ENCODE measurements at regions not wholly inside any gene's neighbourhood (a gene's known extent, or its start where the extent isn't known, plus 50 kb on each side); places are given as distances from the start of the nearest gene placed in this dataset.

GRCh38 chr3:178393824-178394223 is 142.4 kb upstream of the KCNMB2 start:
- no peak for DNase-seq (ENCODE audit: low read depth in 2 of 3, low spot score in 2 of 3)

GRCh38 chr3:178396318-178396717 is 139.9 kb upstream of the KCNMB2 start:
- no peak for DNase-seq (ENCODE audit: low read depth in 2 of 3, low spot score in 2 of 3)

GRCh38 chr3:178397202-178397601 is 139.0 kb upstream of the KCNMB2 start:
- no peak for DNase-seq (ENCODE audit: low read depth in 2 of 3, low spot score in 2 of 3)

GRCh38 chr3:178397836-178398235 is 138.4 kb upstream of the KCNMB2 start:
- no peak for DNase-seq (ENCODE audit: low read depth in 2 of 3, low spot score in 2 of 3)

GRCh38 chr3:178404961-178405360 is 131.3 kb upstream of the KCNMB2 start:
- DNase-seq (ENCODE audit: low read depth in 2 of 3, low spot score in 2 of 3): no peak

- DNase-seq (ENCODE audit: low read depth in 2 of 3, low spot score in 2 of 3): no peak
Measured at GRCh38 chr3:178405531-178405930, 130.7 kb upstream of the KCNMB2 start.

GRCh38 chr3:178406206-178406605 is 130.0 kb upstream of the KCNMB2 start:
- DNase-seq (ENCODE audit: low read depth in 2 of 3, low spot score in 2 of 3): no peak

- no peak for DNase-seq (ENCODE audit: low read depth in 2 of 3, low spot score in 2 of 3)
Measured at GRCh38 chr3:178415384-178415783, 120.9 kb upstream of the KCNMB2 start.

GRCh38 chr3:178417736-178418135 is 118.5 kb upstream of the KCNMB2 start:
- no peak for DNase-seq (ENCODE audit: low read depth in 2 of 3, low spot score in 2 of 3)

GRCh38 chr3:178419071-178419470 is 117.2 kb upstream of the KCNMB2 start:
- DNase-seq (ENCODE audit: low read depth in 2 of 3, low spot score in 2 of 3): no peak

- no peak for DNase-seq (ENCODE audit: low read depth in 2 of 3, low spot score in 2 of 3)
Measured at GRCh38 chr3:178420033-178420432, 116.2 kb upstream of the KCNMB2 start.

GRCh38 chr3:178421069-178421468 is 115.2 kb upstream of the KCNMB2 start:
- DNase-seq (ENCODE audit: low read depth in 2 of 3, low spot score in 2 of 3): no peak

- no peak for DNase-seq (ENCODE audit: low read depth in 2 of 3, low spot score in 2 of 3)
Measured at GRCh38 chr3:178422406-178422805, 113.8 kb upstream of the KCNMB2 start.

GRCh38 chr3:178428037-178428436 is 108.2 kb upstream of the KCNMB2 start:
- DNase-seq (ENCODE audit: low read depth in 2 of 3, low spot score in 2 of 3): no peak

GRCh38 chr3:178434206-178434805 is 101.9 kb upstream of the KCNMB2 start:
- no peak for DNase-seq (ENCODE audit: low read depth in 2 of 3, low spot score in 2 of 3)

GRCh38 chr3:178435575-178435974 is 100.7 kb upstream of the KCNMB2 start:
- DNase-seq (ENCODE audit: low read depth in 2 of 3, low spot score in 2 of 3): no peak

GRCh38 chr3:178436773-178437172 is 99.5 kb upstream of the KCNMB2 start:
- no peak for DNase-seq (ENCODE audit: low read depth in 2 of 3, low spot score in 2 of 3)

GRCh38 chr3:178437236-178437635 is 99.0 kb upstream of the KCNMB2 start:
- DNase-seq (ENCODE audit: low read depth in 2 of 3, low spot score in 2 of 3): no peak

- no peak for DNase-seq (ENCODE audit: low read depth in 2 of 3, low spot score in 2 of 3)
Measured at GRCh38 chr3:178439504-178439903, 96.7 kb upstream of the KCNMB2 start.

- no peak for DNase-seq (ENCODE audit: low read depth in 2 of 3, low spot score in 2 of 3)
Measured at GRCh38 chr3:178440043-178440442, 96.2 kb upstream of the KCNMB2 start.

GRCh38 chr3:178443634-178444033 is 92.6 kb upstream of the KCNMB2 start:
- no peak for DNase-seq (ENCODE audit: low read depth in 2 of 3, low spot score in 2 of 3)

GRCh38 chr3:178445139-178445538 is 91.1 kb upstream of the KCNMB2 start:
- DNase-seq (ENCODE audit: low read depth in 2 of 3, low spot score in 2 of 3): no peak

GRCh38 chr3:178446059-178446458 is 90.2 kb upstream of the KCNMB2 start:
- no peak for DNase-seq (ENCODE audit: low read depth in 2 of 3, low spot score in 2 of 3)

- no peak for DNase-seq (ENCODE audit: low read depth in 2 of 3, low spot score in 2 of 3)
Measured at GRCh38 chr3:178450476-178450875, 85.8 kb upstream of the KCNMB2 start.

Measured in activated CD8-positive, alpha-beta memory T cell treated with anti-CD3 and anti-CD28 coated beads for 48 hours (primary cell).